Panc1 (cell line): ENCODE measurements at regions not wholly inside any gene's neighbourhood (a gene's known extent, or its start where the extent isn't known, plus 50 kb on each side); places are given as distances from the start of the nearest gene placed in this dataset.

Experiments used
- ATAC-seq: fragments of 200-7000 bp; cut with Tn5 transposase; 2 replicates; pipeline ENCODE4 v1.9.1; 2020; ENCODE audit warnings: mild to moderate bottlenecking, moderate library complexity
- BruUV-seq: library from RNA; stranded (reverse); fragments of 400-500 nt; replicated peaks from 2 replicates; lab custom pipeline; 2021; lab: Mats Ljungman, UMichigan
- CTCF ChIA-PET: fragments of 300-600 bp; sonication (Branson Sonifier 250); formaldehyde crosslinking; loops from one replicate; lab custom pipeline; 2022; ENCODE audit warnings: antibody characterized with exemption; lab: Charles Lee
- POLR2A ChIA-PET: fragments of 300-600 bp; sonication (Branson Sonifier 250); formaldehyde crosslinking; loops from one replicate; lab custom pipeline; 2022; ENCODE audit warnings: antibody characterized with exemption; lab: Charles Lee
- DNase-seq: peaks from one replicate; pipeline ENCODE4 v3.0.0-alpha.2; 2010; ENCODE audit warnings: low read depth, low spot score
- H3K27ac ChIP-seq: 2 replicates; pipeline ENCODE4 v1.5.1; 2011; ENCODE audit warnings: mild to moderate bottlenecking, low read length, inconsistent platforms
- H3K27me3 ChIP-seq: fragments of 200-500 bp; sonication (Bioruptor generic); 2 replicates; pipeline ENCODE4 v1.6.0; 2014; ENCODE audit warnings: low read length, inconsistent platforms; ENCODE audit not compliant: control insufficient read depth, insufficient read depth
- H3K36me3 ChIP-seq: fragments of 200-500 bp; sonication (Bioruptor generic); 2 replicates; pipeline ENCODE4 v1.5.1; 2014; ENCODE audit warnings: inconsistent platforms, mild to moderate bottlenecking, low read length, moderate library complexity; ENCODE audit not compliant: control insufficient read depth, insufficient read depth
- H3K4me1 ChIP-seq: 2 replicates; pipeline ENCODE4 v1.5.1; 2011; ENCODE audit warnings: inconsistent platforms, mild to moderate bottlenecking, low read length, moderate library complexity; ENCODE audit not compliant: control insufficient read depth, insufficient read depth
- H3K4me3 ChIP-seq, 2 experiments: 2 replicates each; pipeline ENCODE4 v1.5.1; 2011 to 2012; ENCODE audit warnings: low read depth in 2 of 2, low read length in 2 of 2, mild to moderate bottlenecking in 2 of 2, inconsistent platforms in 1 of 2, moderate library complexity in 1 of 2
- H3K9me3 ChIP-seq: fragments of 200-500 bp; sonication (Bioruptor generic); 2 replicates; pipeline ENCODE4 v1.5.1; 2014; ENCODE audit warnings: low read depth, mild to moderate bottlenecking, inconsistent platforms, low read length, moderate library complexity; ENCODE audit not compliant: control insufficient read depth, insufficient read depth
- CTCF ChIP-seq: fragments of 450-650 bp; IDR thresholded peaks from 2 replicates; pipeline ENCODE4 v1.5.1; 2017; ENCODE audit warnings: mild to moderate bottlenecking
- POLR2AphosphoS5 ChIP-seq: IDR thresholded peaks from 2 replicates; pipeline ENCODE4 v1.6.1; 2012; ENCODE audit warnings: mild to moderate bottlenecking, low read depth, low read length, moderate library complexity
- SIN3A ChIP-seq: IDR thresholded peaks from 2 replicates; pipeline ENCODE4 v1.6.1; 2012; ENCODE audit warnings: low read depth, mild to moderate bottlenecking, low read length, moderate library complexity, borderline replicate concordance; ENCODE audit not compliant: insufficient read depth
- TCF7L2 ChIP-seq: IDR thresholded peaks from 2 replicates; pipeline ENCODE4 v1.6.1; 2011; ENCODE audit warnings: mild to moderate bottlenecking, low read depth, low read length, inconsistent platforms
- in situ Hi-C: cut with HindIII; loops from 2 replicates; pipeline ENCODE4 v1.10.0; 2016; ENCODE audit warnings: low sequenced_read_pairs, low pct_unique_long_range_greater_than_20kb
- intact Hi-C: fragments of 100-400 bp; cut with micrococcal nuclease; formaldehyde crosslinking; loops from one replicate; pipeline ENCODE4 v1.10.0; 2022; ENCODE audit not compliant: unreplicated experiment
- TF ChIP-seq, protein P1 (sequence below), 2 experiments: IDR thresholded peaks; 2 replicates each; pipeline ENCODE4 v1.6.1; 2011 to 2012; ENCODE audit warnings: low read depth in 2 of 2, control low read depth in 1 of 2, low read length in 1 of 2, mild to moderate bottlenecking in 1 of 2, moderate library complexity in 1 of 2; ENCODE audit not compliant: insufficient read depth in 1 of 2

DNA sequence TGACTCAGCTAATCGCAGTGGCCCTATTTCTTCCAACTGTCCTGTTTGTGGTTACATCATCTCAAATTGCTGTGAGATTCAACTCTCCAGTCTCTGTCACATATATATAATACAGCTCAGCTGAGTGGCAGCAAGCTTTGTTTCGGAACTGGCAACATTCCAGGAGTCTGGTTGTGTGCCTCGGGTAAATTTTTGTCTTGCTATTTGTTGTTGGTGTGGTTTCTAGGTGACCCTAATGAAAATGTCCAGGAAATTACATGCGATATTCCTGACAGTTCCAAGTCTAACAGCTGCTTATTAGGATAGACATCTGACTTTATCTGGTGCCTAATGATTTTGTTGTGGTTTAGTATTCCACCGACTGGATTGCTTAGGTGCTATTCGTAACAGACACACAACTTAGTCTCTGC, 581.8 kb downstream of the CD109 start:
- CTCF ChIA-PET = no interaction called here
- DNase-seq (no peak), ATAC-seq (no peak)
- intact Hi-C loops (no loop called here), in situ Hi-C loops (no loop called here)
- no peaks in the 10 kb centered on the region for H3K36me3 ChIP-seq
- no peak overlapping the region for H3K4me3 ChIP-seq
- TF ChIP-seq, protein P1, sequence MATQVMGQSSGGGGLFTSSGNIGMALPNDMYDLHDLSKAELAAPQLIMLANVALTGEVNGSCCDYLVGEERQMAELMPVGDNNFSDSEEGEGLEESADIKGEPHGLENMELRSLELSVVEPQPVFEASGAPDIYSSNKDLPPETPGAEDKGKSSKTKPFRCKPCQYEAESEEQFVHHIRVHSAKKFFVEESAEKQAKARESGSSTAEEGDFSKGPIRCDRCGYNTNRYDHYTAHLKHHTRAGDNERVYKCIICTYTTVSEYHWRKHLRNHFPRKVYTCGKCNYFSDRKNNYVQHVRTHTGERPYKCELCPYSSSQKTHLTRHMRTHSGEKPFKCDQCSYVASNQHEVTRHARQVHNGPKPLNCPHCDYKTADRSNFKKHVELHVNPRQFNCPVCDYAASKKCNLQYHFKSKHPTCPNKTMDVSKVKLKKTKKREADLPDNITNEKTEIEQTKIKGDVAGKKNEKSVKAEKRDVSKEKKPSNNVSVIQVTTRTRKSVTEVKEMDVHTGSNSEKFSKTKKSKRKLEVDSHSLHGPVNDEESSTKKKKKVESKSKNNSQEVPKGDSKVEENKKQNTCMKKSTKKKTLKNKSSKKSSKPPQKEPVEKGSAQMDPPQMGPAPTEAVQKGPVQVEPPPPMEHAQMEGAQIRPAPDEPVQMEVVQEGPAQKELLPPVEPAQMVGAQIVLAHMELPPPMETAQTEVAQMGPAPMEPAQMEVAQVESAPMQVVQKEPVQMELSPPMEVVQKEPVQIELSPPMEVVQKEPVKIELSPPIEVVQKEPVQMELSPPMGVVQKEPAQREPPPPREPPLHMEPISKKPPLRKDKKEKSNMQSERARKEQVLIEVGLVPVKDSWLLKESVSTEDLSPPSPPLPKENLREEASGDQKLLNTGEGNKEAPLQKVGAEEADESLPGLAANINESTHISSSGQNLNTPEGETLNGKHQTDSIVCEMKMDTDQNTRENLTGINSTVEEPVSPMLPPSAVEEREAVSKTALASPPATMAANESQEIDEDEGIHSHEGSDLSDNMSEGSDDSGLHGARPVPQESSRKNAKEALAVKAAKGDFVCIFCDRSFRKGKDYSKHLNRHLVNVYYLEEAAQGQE (IDR thresholded peaks at IDR 0.05; ENCODE audit: insufficient read depth in 1 of 2, low read depth in 2 of 2, low read length in 1 of 2) = no peak
- TF ChIP-seq SIN3A (no peak), TCF7L2 (no peak), POLR2AphosphoS5 (no peak), CTCF (no peak)
- no peak overlapping the region for H3K27ac ChIP-seq
- BruUV-seq = no TSS peak
- H3K4me1 ChIP-seq = no peaks in the 10 kb centered on the region
- H3K9me3 ChIP-seq = no peaks in the 10 kb centered on the region
- no peaks in the 10 kb centered on the region for H3K27me3 ChIP-seq
- POLR2A ChIA-PET = no interaction called here

- no peaks in the 10 kb centered on the region for H3K36me3 ChIP-seq
- intact Hi-C loops = no loop called here
- H3K4me1 ChIP-seq = no peaks in the 10 kb centered on the region
- ChIA-PET CTCF (no interaction called here), POLR2A (no interaction called here)
- no peaks in the 10 kb centered on the region for H3K27me3 ChIP-seq
- BruUV-seq = no TSS peak
- H3K9me3 ChIP-seq = no peaks in the 10 kb centered on the region
- no peak overlapping the region for H3K27ac ChIP-seq
- ATAC-seq (no peak), DNase-seq (no peak)
- in situ Hi-C loops = no loop called here
- no peak overlapping the region for H3K4me3 ChIP-seq
- TF ChIP-seq SIN3A = no peak
- no peak for TF ChIP-seq POLR2AphosphoS5
- TF ChIP-seq, protein P1 (IDR thresholded peaks at IDR 0.05; ENCODE audit: insufficient read depth in 1 of 2, low read depth in 2 of 2, low read length in 1 of 2) = no peak
- TF ChIP-seq TCF7L2 = no peak
- no peak for TF ChIP-seq CTCF
Measured at GRCh38 chr6:74273541-74273940, 577.5 kb downstream of the CD109 start.
